ENCODE measurements at regions not wholly inside any gene's neighbourhood (a gene's known extent, or its start where the extent isn't known, plus 50 kb on each side); places are given as distances from the start of the nearest gene placed in this dataset.

GRCh38 chr17:55964191-55964590, 189.1 kb upstream of the ANKFN1 start:
- DNase-seq (ENCODE audit: low read depth), result no peak
- no peak overlapping the region for H3K4me3 ChIP-seq (ENCODE audit: low read depth, low read length)
- no peak for TF ChIP-seq CTCF (conservative IDR thresholded peaks at IDR 0.05; ENCODE audit: low read depth, low read length)

- DNase-seq (ENCODE audit: low read depth), result no peak
- TF ChIP-seq CTCF (conservative IDR thresholded peaks at IDR 0.05; ENCODE audit: low read depth, low read length), result no peak
- H3K4me3 ChIP-seq (ENCODE audit: low read depth, low read length), result no peak overlapping the region
These were observed 188.2 kb upstream of the ANKFN1 start for GRCh38 chr17:55965051-55965450.

- no peak overlapping the region for H3K4me3 ChIP-seq (ENCODE audit: low read depth, low read length)
- no peak for DNase-seq (ENCODE audit: low read depth)
- TF ChIP-seq CTCF (conservative IDR thresholded peaks at IDR 0.05; ENCODE audit: low read depth, low read length), result no peak
These were observed 183.5 kb upstream of the ANKFN1 start for GRCh38 chr17:55969562-55970324.

- DNase-seq (ENCODE audit: low read depth), result no peak
- TF ChIP-seq CTCF (conservative IDR thresholded peaks at IDR 0.05; ENCODE audit: low read depth, low read length), result no peak
- H3K4me3 ChIP-seq (ENCODE audit: low read depth, low read length), result no peak overlapping the region
These were observed 174.7 kb upstream of the ANKFN1 start for GRCh38 chr17:55978578-55978977.

GRCh38 chr17:55983096-55983495, 170.2 kb upstream of the ANKFN1 start:
- H3K4me3 ChIP-seq (ENCODE audit: low read depth, low read length), result no peak overlapping the region
- DNase-seq (ENCODE audit: low read depth), result no peak
- TF ChIP-seq CTCF (conservative IDR thresholded peaks at IDR 0.05; ENCODE audit: low read depth, low read length), result no peak

GRCh38 chr17:55986817-55987216, 166.5 kb upstream of the ANKFN1 start:
- no peak for TF ChIP-seq CTCF (conservative IDR thresholded peaks at IDR 0.05; ENCODE audit: low read depth, low read length)
- DNase-seq (ENCODE audit: low read depth), result no peak
- no peak overlapping the region for H3K4me3 ChIP-seq (ENCODE audit: low read depth, low read length)

- H3K4me3 ChIP-seq (ENCODE audit: low read depth, low read length), result no peak overlapping the region
- TF ChIP-seq CTCF (conservative IDR thresholded peaks at IDR 0.05; ENCODE audit: low read depth, low read length), result no peak
- no peak for DNase-seq (ENCODE audit: low read depth)
These were observed 164.4 kb upstream of the ANKFN1 start for GRCh38 chr17:55988861-55989260.

Data from epithelial cell of proximal tubule (primary cell).